SKM-1 treated with dmso at 0.1 percent for 144 hours (cell line): ENCODE measurements at regions not wholly inside any gene's neighbourhood (a gene's known extent, or its start where the extent isn't known, plus 50 kb on each side); places are given as distances from the start of the nearest gene placed in this dataset.
"Not testable (repeated sequence)": the region's sequence is repeated elsewhere in the genome, so short reads cannot be mapped to it uniquely, and the experiment has no call there.

Experiments used
- DNase-seq: peaks from one replicate; lab custom pipeline; 2025; ENCODE audit not compliant: unreplicated experiment; lab: John Stamatoyannopoulos, UW

- DNase-seq = no peak
Observed at GRCh38 chr7:131072505-131073091, 255.1 kb upstream of the MKLN1 start.

- no peak for DNase-seq
Observed at GRCh38 chr7:131074043-131074442, 253.6 kb upstream of the MKLN1 start.

GRCh38 chr7:131074585-131074984 is 253.1 kb upstream of the MKLN1 start:
- no peak for DNase-seq

- DNase-seq = no peak
Observed at GRCh38 chr7:131075406-131075805, 252.3 kb upstream of the MKLN1 start.

- no peak for DNase-seq
Observed at GRCh38 chr7:131076032-131076431, 251.6 kb upstream of the MKLN1 start.

- no peak for DNase-seq
Observed at GRCh38 chr7:131076711-131077181, 250.9 kb upstream of the MKLN1 start.

- DNase-seq = no peak
Observed at GRCh38 chr7:131077735-131078134, 249.9 kb upstream of the MKLN1 start.

GRCh38 chr7:131080754-131081153 is 246.9 kb upstream of the MKLN1 start:
- DNase-seq = no peak

- no peak for DNase-seq
Observed at GRCh38 chr7:131081308-131081707, 246.4 kb upstream of the MKLN1 start.

- DNase-seq = no peak
Observed at GRCh38 chr7:131083781-131084180, 243.9 kb upstream of the MKLN1 start.

GRCh38 chr7:131084336-131084735 is 243.3 kb upstream of the MKLN1 start:
- DNase-seq = not testable (repeated sequence)

- no peak for DNase-seq
Observed at GRCh38 chr7:131087756-131088658, 239.7 kb upstream of the MKLN1 start.

- DNase-seq = no peak
Observed at GRCh38 chr7:131090188-131090587, 237.5 kb upstream of the MKLN1 start.

- no peak for DNase-seq
Observed at GRCh38 chr7:131090886-131091692, 236.6 kb upstream of the MKLN1 start.

- no peak for DNase-seq
Observed at GRCh38 chr7:131094685-131095084, 233.0 kb upstream of the MKLN1 start.

GRCh38 chr7:131095346-131095745 is 232.3 kb upstream of the MKLN1 start:
- no peak for DNase-seq

- no peak for DNase-seq
Observed at GRCh38 chr7:131096267-131096927, 231.3 kb upstream of the MKLN1 start.

- DNase-seq = no peak
Observed at GRCh38 chr7:131097662-131098376, 229.9 kb upstream of the MKLN1 start.

GRCh38 chr7:131098527-131098926 is 229.1 kb upstream of the MKLN1 start:
- DNase-seq = no peak

GRCh38 chr7:131100357-131101054 is 227.2 kb upstream of the MKLN1 start:
- no peak for DNase-seq
